Activated naive CD8-positive, alpha-beta T cell treated with anti-CD3 and anti-CD28 coated beads, Interleukin-2, amount 50 U/mL, for 24 hours (primary cell): ENCODE measurements at regions not wholly inside any gene's neighbourhood (a gene's known extent, or its start where the extent isn't known, plus 50 kb on each side); places are given as distances from the start of the nearest gene placed in this dataset.

ENCODE experiments used
- ATAC-seq: fragments of 150-1000 bp; cut with Tn5 transposase; one replicate; pipeline ENCODE4 v1.10.0; 2021
- DNase-seq: peaks from one replicate; pipeline ENCODE4 v3.0.0; 2021
- H3K27ac Mint-ChIP-seq: one replicate; pipeline ENCODE4 v1.8.0; 2021; ENCODE audit warnings: mild to moderate bottlenecking, mixed read lengths
- H3K27me3 Mint-ChIP-seq: one replicate; pipeline ENCODE4 v1.8.0; 2021; ENCODE audit warnings: mixed read lengths
- H3K36me3 Mint-ChIP-seq: one replicate; pipeline ENCODE4 v1.8.0; 2021; ENCODE audit warnings: low read depth, mixed read lengths
- H3K4me1 Mint-ChIP-seq: one replicate; pipeline ENCODE4 v1.8.0; 2021; ENCODE audit warnings: mixed read lengths
- H3K4me3 Mint-ChIP-seq: one replicate; pipeline ENCODE4 v1.8.0; 2021; ENCODE audit warnings: mild to moderate bottlenecking, moderate library complexity, mixed read lengths
- H3K9me3 Mint-ChIP-seq: one replicate; pipeline ENCODE4 v1.8.0; 2021; ENCODE audit warnings: mixed read lengths

DNA sequence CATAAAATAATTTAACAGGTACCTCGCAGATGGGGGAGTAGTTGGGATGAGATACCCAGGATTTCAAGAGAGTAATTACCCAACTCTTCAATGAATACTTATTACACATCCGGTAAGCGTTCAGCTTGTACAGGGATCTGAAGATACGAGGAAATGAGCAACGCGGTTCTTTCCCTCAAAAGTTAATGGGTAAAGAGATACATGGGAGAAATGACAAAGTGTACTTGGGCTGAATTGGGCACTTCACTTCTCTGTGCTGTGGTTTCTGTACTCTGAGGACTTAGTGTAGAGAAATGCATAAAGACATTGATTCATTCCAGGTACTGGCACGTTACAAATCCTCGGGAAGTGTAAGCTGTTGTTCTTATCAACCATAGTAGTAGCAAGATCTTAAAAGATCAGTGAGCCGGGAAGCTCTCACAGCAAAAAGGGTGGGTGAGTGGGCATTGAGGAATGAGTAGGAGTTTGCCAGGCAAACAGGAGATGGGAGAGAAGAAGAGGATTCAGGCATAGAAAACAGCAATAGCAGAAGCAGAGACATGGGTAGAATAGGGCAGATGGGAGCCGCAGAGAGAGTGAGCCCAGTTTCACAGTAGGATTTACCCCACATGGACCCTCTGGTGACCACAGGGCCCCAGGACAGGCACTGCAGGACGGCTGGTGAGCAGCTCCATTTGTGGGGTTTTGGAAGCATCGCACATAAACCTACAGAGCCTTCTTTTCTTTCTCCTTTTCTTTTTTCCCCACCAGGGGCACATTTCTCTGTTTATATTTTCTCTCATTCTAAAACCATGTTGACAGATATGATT, 304.3 kb upstream of the PITRM1 start:
- H3K9me3 Mint-ChIP-seq: no peaks in the 10 kb centered on the region
- no peak overlapping the region for H3K4me3 Mint-ChIP-seq
- H3K27ac Mint-ChIP-seq: no peak overlapping the region
- H3K4me1 Mint-ChIP-seq: peaks cover 25% of the 10 kb centered on the region
- DNase-seq: no peak
- H3K36me3 Mint-ChIP-seq: no peaks in the 10 kb centered on the region
- ATAC-seq: no peak
- H3K27me3 Mint-ChIP-seq: peaks cover 13% of the 10 kb centered on the region

DNA sequence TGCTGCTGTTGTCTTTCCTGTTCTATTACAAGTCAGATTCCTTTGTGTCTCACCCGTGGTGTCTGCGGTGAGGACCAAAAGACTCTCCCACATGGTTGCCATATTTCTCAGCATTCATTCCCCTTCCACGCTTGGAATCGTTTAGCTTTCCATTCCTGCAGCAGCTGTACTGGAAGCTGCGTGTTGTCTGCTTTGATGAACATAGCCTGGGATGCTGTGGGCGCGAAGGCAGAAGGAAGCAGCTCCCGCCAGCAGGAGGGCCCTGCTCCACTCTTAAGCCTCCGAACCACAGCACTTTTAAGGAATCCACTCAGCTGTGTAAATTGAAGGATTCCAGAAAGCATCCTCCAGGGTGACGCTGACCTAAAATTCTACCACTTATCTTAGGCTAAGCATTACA, 303.6 kb upstream of the PITRM1 start:
- no peak overlapping the region for H3K4me3 Mint-ChIP-seq
- no peaks in the 10 kb centered on the region for H3K9me3 Mint-ChIP-seq
- H3K36me3 Mint-ChIP-seq: no peaks in the 10 kb centered on the region
- H3K27ac Mint-ChIP-seq: no peak overlapping the region
- peaks cover 15% of the 10 kb centered on the region for H3K27me3 Mint-ChIP-seq
- DNase-seq (no peak), ATAC-seq (no peak)
- H3K4me1 Mint-ChIP-seq: peaks cover 28% of the 10 kb centered on the region

DNA sequence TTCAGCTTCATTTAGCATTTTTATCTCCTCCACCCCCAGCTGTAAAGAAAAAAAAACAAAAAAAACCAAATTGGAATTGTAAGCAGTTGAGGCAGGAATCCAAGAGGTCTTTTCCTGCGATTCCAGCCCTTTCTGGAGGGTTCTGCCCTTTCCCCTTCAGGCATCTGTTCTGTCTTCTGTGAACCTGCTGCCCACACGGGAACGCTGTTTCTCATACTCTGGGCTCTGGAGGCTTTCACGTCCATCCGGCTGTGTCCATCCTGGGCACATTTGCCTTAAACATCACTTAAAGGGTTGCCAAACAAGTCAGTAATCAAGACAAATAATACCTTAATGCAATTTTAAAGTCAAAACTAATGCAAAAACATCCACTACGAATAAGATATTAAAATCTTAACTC, 302.8 kb upstream of the PITRM1 start:
- Mint-ChIP-seq H3K4me3 (no peak overlapping the region), H3K4me1 (peaks cover 28% of the 10 kb centered on the region), H3K9me3 (no peaks in the 10 kb centered on the region), H3K27ac (no peak overlapping the region), H3K27me3 (peaks cover 17% of the 10 kb centered on the region), H3K36me3 (no peaks in the 10 kb centered on the region)
- DNase-seq: no peak
- ATAC-seq: no peak

DNA sequence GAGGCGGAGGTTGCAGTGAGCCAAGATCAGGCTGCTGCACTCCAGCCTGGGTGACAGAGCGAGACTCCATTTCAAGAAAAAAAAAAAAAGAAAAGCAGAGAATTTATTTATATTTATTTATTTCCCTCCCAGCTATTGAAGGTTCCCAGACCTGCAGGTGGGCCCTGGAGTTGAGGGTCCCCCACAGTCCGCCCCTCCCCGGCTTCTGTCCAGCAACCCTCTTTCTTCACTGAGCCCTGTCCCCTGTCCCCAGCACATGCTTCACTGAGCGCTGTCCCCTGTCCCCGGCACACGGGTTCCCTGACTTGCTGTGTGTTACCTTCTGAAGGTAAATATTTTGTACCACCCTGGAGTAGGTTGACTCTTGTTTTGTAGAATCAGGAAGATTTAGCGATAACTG, 301.7 kb upstream of the PITRM1 start:
- DNase-seq (no peak), ATAC-seq (no peak)
- H3K4me1 Mint-ChIP-seq: peaks cover 34% of the 10 kb centered on the region
- H3K4me3 Mint-ChIP-seq: no peak overlapping the region
- H3K27ac Mint-ChIP-seq: no peak overlapping the region
- peaks cover 21% of the 10 kb centered on the region for H3K27me3 Mint-ChIP-seq
- no peaks in the 10 kb centered on the region for H3K36me3 Mint-ChIP-seq
- no peaks in the 10 kb centered on the region for H3K9me3 Mint-ChIP-seq

DNA sequence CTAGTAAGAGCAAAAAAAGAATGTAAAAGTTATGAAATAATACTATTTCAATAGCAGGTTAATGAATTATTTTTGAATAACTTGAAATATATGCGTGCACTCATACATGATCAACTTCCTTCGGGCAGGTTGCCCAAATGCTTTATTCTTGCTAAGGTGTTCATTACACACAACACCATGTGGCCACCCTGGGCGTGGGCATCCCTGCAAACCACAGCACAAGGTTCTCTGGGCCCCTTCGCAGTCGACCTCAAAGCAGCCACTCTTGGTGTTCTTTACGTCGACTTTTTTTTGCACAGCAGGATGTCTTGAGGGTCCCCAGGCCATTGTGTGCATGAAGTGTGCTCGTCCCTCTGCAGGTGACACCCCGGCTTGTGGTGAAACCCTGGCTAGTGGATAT, 300.7 kb upstream of the PITRM1 start:
- Mint-ChIP-seq H3K27ac (no peak overlapping the region), H3K4me1 (peaks cover 44% of the 10 kb centered on the region), H3K36me3 (no peaks in the 10 kb centered on the region), H3K27me3 (peaks cover 21% of the 10 kb centered on the region), H3K9me3 (no peaks in the 10 kb centered on the region), H3K4me3 (no peak overlapping the region)
- ATAC-seq (no peak), DNase-seq (no peak)

DNA sequence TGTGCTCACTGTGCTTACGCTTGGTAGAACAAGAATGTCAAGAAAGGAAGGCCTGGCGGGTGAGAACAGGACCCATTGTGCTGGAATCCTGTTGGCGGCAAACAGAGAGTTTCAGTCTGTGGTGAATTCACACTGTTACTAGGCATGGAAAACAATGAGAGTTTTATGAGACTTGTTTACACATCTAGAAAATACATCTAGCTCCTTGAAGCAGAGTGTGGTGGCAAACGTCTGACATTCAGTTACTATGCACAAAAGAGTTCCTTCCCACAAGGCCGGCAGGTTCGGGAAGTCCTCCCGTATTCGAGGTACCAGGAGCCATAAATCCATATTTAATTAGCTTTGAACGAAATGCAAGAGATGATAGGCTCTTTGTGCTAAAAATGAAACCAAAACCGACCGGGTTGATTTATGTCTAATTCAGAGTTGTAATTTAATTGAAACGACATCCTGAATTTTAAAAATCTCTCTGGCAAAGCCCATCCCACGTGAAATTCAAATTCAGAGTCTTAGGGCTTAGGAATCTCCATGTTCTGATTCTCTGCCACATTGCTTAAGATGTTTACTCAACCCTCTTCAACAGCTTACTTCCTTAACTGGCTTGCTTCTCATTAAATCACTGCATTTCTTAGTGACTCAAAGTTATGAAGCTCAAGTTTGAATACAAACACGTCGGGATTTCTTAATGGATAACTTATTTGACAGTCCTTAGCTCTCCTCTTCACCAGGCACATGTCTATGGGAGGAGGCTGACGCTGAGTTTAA, 299.9 kb upstream of the PITRM1 start:
- no peak for DNase-seq
- ATAC-seq: no peak
- H3K27ac Mint-ChIP-seq: peak overlapping the region; percentile 62
- peaks cover 46% of the 10 kb centered on the region for H3K4me1 Mint-ChIP-seq
- no peaks in the 10 kb centered on the region for H3K36me3 Mint-ChIP-seq
- peak overlapping the region; percentile 70 for H3K4me3 Mint-ChIP-seq
- H3K27me3 Mint-ChIP-seq: peaks cover 22% of the 10 kb centered on the region
- no peaks in the 10 kb centered on the region for H3K9me3 Mint-ChIP-seq

DNA sequence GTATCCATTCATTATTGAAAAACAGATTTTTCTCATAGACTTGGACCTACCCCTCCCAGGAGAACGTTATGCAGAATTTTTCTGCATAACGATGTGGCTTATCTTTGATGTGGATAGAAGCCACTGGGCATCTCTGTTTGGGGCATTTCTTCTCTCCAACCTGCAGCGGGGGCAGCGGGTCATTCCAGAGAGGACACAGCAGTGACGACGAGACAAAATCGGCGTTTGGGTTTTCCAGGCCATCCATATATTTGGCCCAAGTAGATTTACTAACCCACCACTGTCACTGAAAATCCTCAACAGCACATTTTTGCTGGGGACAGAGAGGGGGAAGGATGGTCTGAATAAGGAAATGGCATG, 299.3 kb upstream of the PITRM1 start:
- Mint-ChIP-seq H3K36me3 (no peaks in the 10 kb centered on the region), H3K4me1 (peaks cover 51% of the 10 kb centered on the region), H3K9me3 (no peaks in the 10 kb centered on the region), H3K27ac (no peak overlapping the region), H3K4me3 (peak overlapping the region; percentile 70), H3K27me3 (peaks cover 25% of the 10 kb centered on the region)
- ATAC-seq (no peak), DNase-seq (no peak)

DNA sequence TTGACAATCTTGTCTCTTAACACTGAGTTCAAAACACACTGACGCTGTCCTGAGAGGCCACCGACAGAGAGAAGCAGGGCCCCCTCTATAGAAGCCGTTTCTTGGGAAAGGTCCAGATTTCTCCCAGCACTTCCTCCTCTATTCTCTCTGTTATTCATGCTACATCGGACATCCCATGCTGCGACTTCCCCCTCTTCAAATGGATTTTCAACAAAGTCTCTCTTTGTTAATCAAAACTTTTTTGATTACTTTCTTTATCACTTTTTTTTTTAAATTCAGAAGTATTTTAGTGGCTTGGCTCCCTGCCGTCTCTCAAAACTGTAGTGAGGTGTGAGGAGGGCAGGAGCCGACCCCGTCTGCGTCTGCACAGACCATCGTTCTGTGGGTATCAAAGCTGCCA, 298.9 kb upstream of the PITRM1 start:
- Mint-ChIP-seq H3K36me3 (no peaks in the 10 kb centered on the region), H3K4me3 (no peak overlapping the region), H3K27me3 (peaks cover 26% of the 10 kb centered on the region)

DNA sequence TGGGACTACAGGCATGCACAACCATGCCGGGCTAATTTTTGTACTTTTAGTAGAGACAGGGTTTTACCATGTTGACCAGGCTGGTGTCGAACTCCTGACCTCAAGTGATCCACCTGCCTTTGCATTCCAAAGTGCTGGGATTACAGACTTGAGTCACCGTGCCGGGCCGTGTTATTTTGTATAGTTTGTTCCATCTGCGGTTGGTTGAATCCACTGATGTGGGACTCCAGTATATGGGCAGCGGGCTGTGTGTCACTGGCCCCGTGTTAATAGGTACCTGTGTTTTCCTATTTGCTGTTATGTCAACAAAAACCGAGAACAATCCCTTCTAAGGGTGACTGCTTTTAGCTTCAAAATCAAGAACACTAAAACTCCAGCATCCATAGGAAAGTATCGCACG, 297.6 kb upstream of the PITRM1 start:
- H3K4me1 Mint-ChIP-seq: peaks cover 53% of the 10 kb centered on the region

More for the DNA sequence above, 298.9 kb upstream of the PITRM1 start:
- Mint-ChIP-seq H3K9me3 (no peaks in the 10 kb centered on the region), H3K4me1 (peaks cover 53% of the 10 kb centered on the region), H3K27ac (no peak overlapping the region)
- no peak for DNase-seq
- no peak for ATAC-seq

DNA sequence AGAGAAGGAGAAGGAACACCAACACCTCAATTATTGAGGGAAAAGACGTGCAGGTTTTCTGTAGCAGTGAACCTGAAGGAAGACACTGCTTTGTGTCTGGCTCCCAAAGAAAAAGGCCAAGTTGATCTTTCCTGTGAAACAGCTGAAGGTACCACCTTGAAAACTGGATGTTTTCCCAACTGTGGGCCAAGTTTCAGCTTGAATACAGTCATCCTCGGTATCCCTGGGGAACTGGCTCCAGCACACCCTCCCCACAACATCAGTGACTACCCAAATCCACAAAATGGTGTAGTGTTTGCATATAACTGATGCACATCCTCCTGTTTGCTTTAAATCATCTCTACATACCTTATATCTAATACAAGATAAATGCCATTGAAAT, 297.0 kb upstream of the PITRM1 start:
- Mint-ChIP-seq H3K4me3 (no peak overlapping the region), H3K27me3 (peaks cover 27% of the 10 kb centered on the region), H3K36me3 (no peaks in the 10 kb centered on the region), H3K27ac (no peak overlapping the region), H3K4me1 (peaks cover 53% of the 10 kb centered on the region), H3K9me3 (no peaks in the 10 kb centered on the region)
- no peak for DNase-seq
- no peak for ATAC-seq

More for the DNA sequence above, 297.6 kb upstream of the PITRM1 start:
- Mint-ChIP-seq H3K4me3 (no peak overlapping the region), H3K27ac (no peak overlapping the region), H3K27me3 (peaks cover 27% of the 10 kb centered on the region), H3K9me3 (no peaks in the 10 kb centered on the region), H3K36me3 (no peaks in the 10 kb centered on the region)
- DNase-seq (no peak), ATAC-seq (no peak)

DNA sequence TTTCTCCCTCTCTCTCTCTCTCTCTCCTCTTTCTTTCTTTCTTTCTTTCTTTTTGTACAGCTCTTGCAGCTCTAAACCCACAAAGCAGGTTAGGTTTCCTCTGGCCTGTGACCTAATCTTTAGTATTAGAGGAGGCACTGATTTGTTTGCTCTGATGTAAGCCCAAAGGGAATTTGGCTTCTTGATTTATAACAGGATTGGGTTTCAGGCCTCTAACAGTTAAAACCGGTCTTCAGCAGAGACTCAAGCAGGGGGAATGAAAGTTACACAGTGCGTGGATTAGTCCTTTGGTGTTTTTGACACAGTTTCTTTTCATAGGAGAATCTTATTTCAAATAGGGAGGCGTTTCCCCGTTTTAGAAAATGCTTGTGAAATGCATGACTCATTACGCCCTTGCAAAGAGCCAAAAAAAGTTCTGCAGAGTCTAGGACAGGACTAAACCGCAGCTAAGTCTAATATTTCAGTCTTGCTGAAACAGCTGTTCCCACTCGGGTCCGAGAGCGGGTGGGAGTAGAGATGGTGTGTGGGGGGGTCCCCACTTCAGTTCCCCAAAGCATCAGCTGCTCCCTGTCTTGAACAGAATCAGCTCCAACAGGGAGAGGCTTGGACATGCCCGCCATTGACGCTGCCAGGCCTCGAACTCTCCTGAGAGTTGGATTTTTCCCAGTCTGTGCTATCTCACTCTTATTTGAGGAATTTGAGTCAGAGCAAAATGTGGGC, 296.5 kb upstream of the PITRM1 start:
- peaks cover 53% of the 10 kb centered on the region for H3K4me1 Mint-ChIP-seq
- H3K27me3 Mint-ChIP-seq: peaks cover 27% of the 10 kb centered on the region
- no peaks in the 10 kb centered on the region for H3K36me3 Mint-ChIP-seq
- DNase-seq (no peak), ATAC-seq (peak; percentile 38)
- H3K4me3 Mint-ChIP-seq: peak overlapping the region; percentile 57
- H3K27ac Mint-ChIP-seq: peak overlapping the region; percentile 77
- no peaks in the 10 kb centered on the region for H3K9me3 Mint-ChIP-seq

DNA sequence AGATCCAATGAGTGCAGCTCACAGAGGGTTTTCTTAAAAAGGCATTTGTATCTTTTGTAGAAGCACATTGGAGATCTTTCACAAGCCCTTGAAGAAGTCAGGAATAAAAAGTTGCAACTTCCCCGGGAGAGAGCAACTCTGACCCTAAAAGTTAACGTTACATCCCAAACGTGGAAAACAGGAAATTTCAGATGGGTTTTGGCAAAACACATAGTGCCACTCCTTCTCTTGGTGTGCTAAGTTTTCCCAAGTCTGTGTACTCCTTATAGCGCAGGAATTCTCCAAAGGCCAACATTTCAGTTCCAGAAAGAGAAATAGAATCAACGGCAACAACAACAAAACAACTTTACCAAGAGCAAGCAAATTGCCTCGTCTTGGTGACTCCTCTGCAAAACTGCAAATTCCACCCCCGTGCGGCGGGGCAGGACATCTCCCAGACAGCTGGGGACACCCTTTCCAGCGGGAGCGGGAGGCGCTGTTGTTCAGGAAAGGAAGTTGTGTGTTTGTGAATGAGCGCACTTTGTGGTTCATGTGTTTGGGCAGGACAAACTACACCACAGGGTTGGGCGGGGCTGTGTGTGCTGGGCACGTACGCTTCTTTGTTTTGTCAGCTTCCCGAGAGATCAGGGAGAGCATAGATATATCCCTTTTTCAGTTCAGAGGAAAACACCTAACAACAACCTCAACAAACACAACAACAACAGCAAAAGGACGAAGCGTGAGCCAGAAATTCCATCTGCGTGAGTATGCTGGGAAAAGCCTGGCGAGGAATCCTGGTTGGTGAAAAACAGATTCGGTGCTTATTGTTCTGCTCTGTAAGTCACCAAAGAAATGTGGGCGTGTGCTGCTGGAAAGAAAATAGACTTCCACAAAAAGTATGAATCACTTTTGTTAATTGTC, 294.7 kb upstream of the PITRM1 start:
- no peaks in the 10 kb centered on the region for H3K36me3 Mint-ChIP-seq
- H3K27me3 Mint-ChIP-seq: peaks cover 24% of the 10 kb centered on the region
- peaks cover 40% of the 10 kb centered on the region for H3K4me1 Mint-ChIP-seq
- no peaks in the 10 kb centered on the region for H3K9me3 Mint-ChIP-seq
- H3K4me3 Mint-ChIP-seq: peak overlapping the region; percentile 51
- DNase-seq (no peak), ATAC-seq (no peak)
- H3K27ac Mint-ChIP-seq: peak overlapping the region; percentile 77

DNA sequence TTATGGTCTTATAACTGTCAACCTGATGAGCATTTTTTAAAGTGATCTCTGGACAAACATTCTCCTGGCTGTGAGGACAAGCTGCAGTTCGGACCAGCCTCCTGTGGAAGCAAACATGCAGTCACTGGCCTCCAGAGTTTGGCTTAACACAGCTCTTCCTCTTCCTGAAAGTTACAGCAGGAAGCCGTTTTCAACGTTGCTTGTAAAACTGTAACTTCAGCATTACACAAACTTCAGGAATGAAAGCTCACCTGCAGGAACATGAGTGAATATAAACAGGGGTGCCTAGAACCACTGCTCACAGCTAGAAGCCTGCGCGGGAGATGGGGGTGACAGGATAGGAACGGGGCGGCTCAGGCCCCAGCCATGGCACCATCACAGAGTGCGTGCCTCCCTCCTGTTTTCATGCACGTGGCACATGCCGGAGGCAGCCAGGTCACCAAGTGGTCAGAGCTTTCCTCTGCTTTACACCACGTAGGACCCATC, 292.9 kb upstream of the PITRM1 start:
- no peaks in the 10 kb centered on the region for H3K36me3 Mint-ChIP-seq
- H3K4me3 Mint-ChIP-seq: no peak overlapping the region
- peaks cover 32% of the 10 kb centered on the region for H3K4me1 Mint-ChIP-seq
- ATAC-seq (no peak), DNase-seq (no peak)
- peaks cover 17% of the 10 kb centered on the region for H3K27me3 Mint-ChIP-seq
- H3K27ac Mint-ChIP-seq: no peak overlapping the region
- H3K9me3 Mint-ChIP-seq: no peaks in the 10 kb centered on the region
